H1 (cell line): ENCODE measurements at regions not wholly inside any gene's neighbourhood (a gene's known extent, or its start where the extent isn't known, plus 50 kb on each side); places are given as distances from the start of the nearest gene placed in this dataset.
"Not testable (repeated sequence)": the region's sequence is repeated elsewhere in the genome, so short reads cannot be mapped to it uniquely, and the experiment has no call there.

ENCODE experiments used
- CTCF ChIA-PET: fragments of 300-600 bp; sonication (Branson Sonifier 250); formaldehyde crosslinking; loops from one replicate; lab custom pipeline; 2021; ENCODE audit not compliant: partially characterized antibody; lab: Charles Lee
- POLR2A ChIA-PET: fragments of 300-600 bp; sonication (Branson Sonifier 250); formaldehyde crosslinking; loops from one replicate; lab custom pipeline; 2021; ENCODE audit warnings: inconsistent platforms; ENCODE audit not compliant: partially characterized antibody; lab: Charles Lee
- DNase-seq, 2 experiments: peaks; one replicate each; pipeline versions ENCODE4 v3.0.0 to v3.0.0-alpha.2; 2010 to 2022; ENCODE audit warnings: low spot score in 2 of 2, low read depth in 1 of 2, mixed read lengths in 1 of 2
- FAIRE-seq: peaks from 2 replicates; lab custom pipeline; 2011; peaks lifted over from hg19 to GRCh38; lab: Jason Lieb, UNC
- H2AFZ ChIP-seq: 2 replicates; pipeline ENCODE4 v1.8.1; 2012; ENCODE audit warnings: low read length, inconsistent platforms
- H2AK5ac ChIP-seq: 2 replicates; pipeline ENCODE4 v1.6.1; 2013; ENCODE audit warnings: low read depth, low read length
- H2BK120ac ChIP-seq: replicated peaks from 2 replicates; pipeline ENCODE3; 2013; ENCODE audit warnings: low read depth, low read length, inconsistent platforms
- H2BK12ac ChIP-seq: 2 replicates; pipeline ENCODE4 v1.6.1; 2013; ENCODE audit warnings: low read depth, low read length
- H2BK15ac ChIP-seq: 2 replicates; pipeline ENCODE4 v1.6.1; 2013; ENCODE audit warnings: low read length
- H2BK20ac ChIP-seq: 2 replicates; pipeline ENCODE4 v1.6.1; 2013; ENCODE audit warnings: low read length
- H2BK5ac ChIP-seq: 2 replicates; pipeline ENCODE4 v1.6.1; 2013; ENCODE audit warnings: low read depth, low read length
- H3K14ac ChIP-seq: 2 replicates; pipeline ENCODE4 v1.6.1; 2013; ENCODE audit warnings: inconsistent platforms; ENCODE audit not compliant: insufficient read length
- H3K18ac ChIP-seq: 2 replicates; pipeline ENCODE4 v1.6.1; 2013; ENCODE audit warnings: low read length; ENCODE audit errors: extremely low read depth
- H3K23ac ChIP-seq: 2 replicates; pipeline ENCODE4 v1.6.1; 2013; ENCODE audit warnings: inconsistent platforms; ENCODE audit not compliant: insufficient read length
- H3K23me2 ChIP-seq: 2 replicates; pipeline ENCODE4 v1.6.1; 2013; ENCODE audit warnings: low read depth, low read length
- H3K27ac ChIP-seq: 2 replicates; pipeline ENCODE4 v1.6.1; 2011; ENCODE audit warnings: low read depth, low read length, inconsistent platforms
- H3K27me3 ChIP-seq, 4 experiments: replicated peaks in 1 of 4; 1 replicate in 1 of 4; 2 replicates in 3 of 4; pipeline versions ENCODE4 v1.6.1 to v1.8.1; 2011 to 2013; ENCODE audit warnings: low read length in 3 of 4, mild to moderate bottlenecking in 3 of 4, inconsistent platforms in 2 of 4, mixed read lengths in 2 of 4, moderate library complexity in 1 of 4; ENCODE audit not compliant: control insufficient read depth in 3 of 4, insufficient read depth in 3 of 4; ENCODE audit errors: extremely low read depth in 1 of 4
- H3K36me3 ChIP-seq, 4 experiments: 2 replicates each; pipeline versions ENCODE4 v1.6.1 to v1.8.1; 2011 to 2013; ENCODE audit warnings: mild to moderate bottlenecking in 4 of 4, low read length in 3 of 4, moderate library complexity in 2 of 4, control low read depth in 1 of 4, inconsistent platforms in 1 of 4; ENCODE audit not compliant: insufficient read depth in 4 of 4, control insufficient read depth in 2 of 4
- H3K4ac ChIP-seq: replicated peaks from 2 replicates; pipeline ENCODE3; 2013; ENCODE audit warnings: low read length, low read depth, mixed read lengths, inconsistent platforms; ENCODE audit not compliant: insufficient read length
- H3K4me1 ChIP-seq, 4 experiments: replicated peaks in 1 of 4; 1 replicate in 1 of 4; 2 replicates in 3 of 4; pipeline versions ENCODE4 v1.6.1 to v1.8.1; 2011 to 2013; ENCODE audit warnings: low read length in 3 of 4, inconsistent platforms in 2 of 4, mixed read lengths in 1 of 4; ENCODE audit not compliant: insufficient read depth in 4 of 4, control insufficient read depth in 3 of 4
- H3K4me2 ChIP-seq, 2 experiments: 2 replicates each; pipeline versions ENCODE4 v1.6.1 to v1.8.1; 2011 to 2013; ENCODE audit warnings: low read depth in 2 of 2, low read length in 2 of 2, control low read depth in 1 of 2, inconsistent platforms in 1 of 2, mild to moderate bottlenecking in 1 of 2; ENCODE audit not compliant: insufficient read depth in 1 of 2
- H3K4me3 ChIP-seq, 4 experiments: fragments of 200-600, 300-600 bp in 1 of 4; sonication (generic), shearing (Covaris generic), sonication (Bioruptor Twin) in 1 of 4; 2 replicates each; pipeline versions ENCODE4 v1.5.1 to v1.8.1; 2011 to 2016; ENCODE audit warnings: low read length in 4 of 4, low read depth in 3 of 4, control low read depth in 2 of 4, inconsistent platforms in 2 of 4, mild to moderate bottlenecking in 2 of 4, mixed read lengths in 1 of 4, moderate library complexity in 1 of 4; ENCODE audit not compliant: insufficient read depth in 2 of 4; ENCODE audit errors: extremely low read depth in 1 of 4
- H3K56ac ChIP-seq: replicated peaks from 2 replicates; pipeline ENCODE3; 2013; ENCODE audit warnings: low read depth, mild to moderate bottlenecking, mixed read lengths, low read length, inconsistent platforms; ENCODE audit not compliant: insufficient read length
- H3K79me1 ChIP-seq: 2 replicates; pipeline ENCODE4 v1.6.1; 2013; ENCODE audit warnings: low read depth, low read length, control low read depth
- H3K79me2 ChIP-seq, 2 experiments: 2 replicates each; pipeline versions ENCODE4 v1.6.1 to v1.8.1; 2012 to 2013; ENCODE audit warnings: low read length in 2 of 2, mild to moderate bottlenecking in 2 of 2, inconsistent platforms in 1 of 2; ENCODE audit not compliant: insufficient read depth in 2 of 2, control insufficient read depth in 1 of 2
- H3K9ac ChIP-seq, 4 experiments: replicated peaks in 1 of 4; 1 replicate in 1 of 4; 2 replicates in 3 of 4; pipeline versions ENCODE4 v1.6.1 to v1.8.1; 2011 to 2013; ENCODE audit warnings: low read depth in 3 of 4, low read length in 3 of 4, control low read depth in 2 of 4, mild to moderate bottlenecking in 2 of 4, moderate library complexity in 2 of 4, inconsistent platforms in 1 of 4; ENCODE audit errors: extremely low read depth in 1 of 4
- H3K9me3 ChIP-seq, 2 experiments: 2 replicates each; pipeline versions ENCODE4 v1.6.1 to v1.8.1; 2012 to 2013; ENCODE audit warnings: mild to moderate bottlenecking in 2 of 2, moderate library complexity in 2 of 2, control low read depth in 1 of 2, inconsistent platforms in 1 of 2, low read depth in 1 of 2, low read length in 1 of 2, mixed read lengths in 1 of 2; ENCODE audit not compliant: insufficient read depth in 2 of 2
- H4K20me1 ChIP-seq, 2 experiments: replicated peaks in 1 of 2; 2 replicates each; pipeline versions ENCODE3 to v1.8.1; 2011 to 2013; ENCODE audit warnings: inconsistent platforms in 2 of 2, low read length in 2 of 2, mild to moderate bottlenecking in 1 of 2; ENCODE audit not compliant: insufficient read depth in 2 of 2, control insufficient read depth in 1 of 2
- H4K5ac ChIP-seq: 2 replicates; pipeline ENCODE4 v1.6.1; 2013; ENCODE audit warnings: low read length, low read depth, mixed read lengths, inconsistent platforms; ENCODE audit not compliant: insufficient read length
- H4K8ac ChIP-seq: 2 replicates; pipeline ENCODE4 v1.8.0; 2013; ENCODE audit warnings: mild to moderate bottlenecking, moderate library complexity, low read length, inconsistent platforms; ENCODE audit not compliant: insufficient read depth; ENCODE audit errors: extremely low read depth
- H4K91ac ChIP-seq: replicated peaks from 2 replicates; pipeline ENCODE3; 2013; ENCODE audit warnings: low read length, mixed read lengths, inconsistent platforms; ENCODE audit not compliant: insufficient read length
- WGBS, 2 experiments: shearing (Covaris generic) in 1 of 2; methylation state at CpG; one replicate each; pipeline versions ENCODE4 v1.1.6 to v1.1.7; 2013 to 2015; ENCODE audit warnings: low lambda C conversion rate in 2 of 2, mixed read lengths in 2 of 2, inconsistent platforms in 1 of 2, low coverage in 1 of 2, missing lambda C conversion rate in 1 of 2; ENCODE audit not compliant: insufficient replicate concordance in 2 of 2, insufficient coverage in 1 of 2, insufficient read length in 1 of 2; ENCODE audit errors: extremely low coverage in 1 of 2, missing lambda C conversion rate in 1 of 2; 5-methylcytosine and 5-hydroxymethylcytosine counted together

DNA sequence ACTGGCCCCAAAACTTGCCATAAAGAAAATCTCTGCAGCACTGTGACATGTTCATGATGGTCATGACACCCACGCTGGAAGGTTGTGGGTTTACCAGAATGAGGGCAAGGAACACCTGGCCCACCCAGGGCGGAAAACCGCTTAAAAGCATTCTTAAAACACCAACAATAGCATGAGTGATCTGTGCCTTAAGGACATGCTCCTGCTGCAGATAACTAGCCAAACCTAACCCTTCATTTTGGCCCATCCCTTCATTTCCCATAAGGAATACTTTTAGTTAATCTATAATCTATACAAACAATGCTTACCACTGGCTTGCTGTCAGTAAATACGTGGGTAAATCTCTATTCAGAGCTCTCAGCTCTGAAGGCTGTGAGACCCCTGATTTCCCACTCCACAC, 67.6 kb downstream of the FAM50B start:
- H4K8ac ChIP-seq, H2BK12ac ChIP-seq, H3K79me1 ChIP-seq, H3K23me2 ChIP-seq, H3K36me3 ChIP-seq, FAIRE-seq, DNase-seq, H2BK20ac ChIP-seq, H4K91ac ChIP-seq, H3K4me2 ChIP-seq, H3K14ac ChIP-seq, H2BK5ac ChIP-seq, H3K9ac ChIP-seq, H3K4me1 ChIP-seq, H3K9me3 ChIP-seq, H3K56ac ChIP-seq, H2AFZ ChIP-seq, H2AK5ac ChIP-seq, H3K23ac ChIP-seq, H3K27me3 ChIP-seq, H2BK15ac ChIP-seq, H3K4me3 ChIP-seq, POLR2A ChIA-PET, H2BK120ac ChIP-seq, H3K18ac ChIP-seq, H4K20me1 ChIP-seq, H3K4ac ChIP-seq, H3K79me2 ChIP-seq, H4K5ac ChIP-seq, H3K27ac ChIP-seq: not testable (repeated sequence)
- 94% methylated on average over 4 of the region's 4 CpGs; no CpG with 5 or more reads in 1 of the 2 experiments for WGBS, 2 experiments
- CTCF ChIA-PET: interaction anchor here (0.5 to 1.2 kb wide), 4 partner anchors 18 to 175 kb away, joined by 3 to 5 read pairs (median 3); no protein-coding TSS in a partner anchor
